ENCODE measurements at regions not wholly inside any gene's neighbourhood (a gene's known extent, or its start where the extent isn't known, plus 50 kb on each side); places are given as distances from the start of the nearest gene placed in this dataset.

- peak; percentile 54 for DNase-seq (ENCODE audit: low read depth)
- TF ChIP-seq, protein P1, sequence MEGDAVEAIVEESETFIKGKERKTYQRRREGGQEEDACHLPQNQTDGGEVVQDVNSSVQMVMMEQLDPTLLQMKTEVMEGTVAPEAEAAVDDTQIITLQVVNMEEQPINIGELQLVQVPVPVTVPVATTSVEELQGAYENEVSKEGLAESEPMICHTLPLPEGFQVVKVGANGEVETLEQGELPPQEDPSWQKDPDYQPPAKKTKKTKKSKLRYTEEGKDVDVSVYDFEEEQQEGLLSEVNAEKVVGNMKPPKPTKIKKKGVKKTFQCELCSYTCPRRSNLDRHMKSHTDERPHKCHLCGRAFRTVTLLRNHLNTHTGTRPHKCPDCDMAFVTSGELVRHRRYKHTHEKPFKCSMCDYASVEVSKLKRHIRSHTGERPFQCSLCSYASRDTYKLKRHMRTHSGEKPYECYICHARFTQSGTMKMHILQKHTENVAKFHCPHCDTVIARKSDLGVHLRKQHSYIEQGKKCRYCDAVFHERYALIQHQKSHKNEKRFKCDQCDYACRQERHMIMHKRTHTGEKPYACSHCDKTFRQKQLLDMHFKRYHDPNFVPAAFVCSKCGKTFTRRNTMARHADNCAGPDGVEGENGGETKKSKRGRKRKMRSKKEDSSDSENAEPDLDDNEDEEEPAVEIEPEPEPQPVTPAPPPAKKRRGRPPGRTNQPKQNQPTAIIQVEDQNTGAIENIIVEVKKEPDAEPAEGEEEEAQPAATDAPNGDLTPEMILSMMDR (conservative IDR thresholded peaks at IDR 0.05; ENCODE audit: control insufficient read depth, insufficient read depth, low read depth, low read length), result no peak
- H3K4me3 ChIP-seq (ENCODE audit: control insufficient read depth, low read depth, low read length), result no peak overlapping the region
Measured at GRCh38 chr12:123056053-123056452, 75.6 kb downstream of the ARL6IP4 start.

- H3K4me3 ChIP-seq (ENCODE audit: control insufficient read depth, low read depth, low read length), result no peak overlapping the region
- DNase-seq (ENCODE audit: low read depth), result no peak
- TF ChIP-seq, protein P1 (conservative IDR thresholded peaks at IDR 0.05; ENCODE audit: control insufficient read depth, insufficient read depth, low read depth, low read length), result no peak
Measured at GRCh38 chr12:123055281-123055766, 74.8 kb downstream of the ARL6IP4 start.

GRCh38 chr12:123054371-123054770, 73.9 kb downstream of the ARL6IP4 start:
- DNase-seq (ENCODE audit: low read depth), result no peak
- TF ChIP-seq, protein P1 (conservative IDR thresholded peaks at IDR 0.05; ENCODE audit: control insufficient read depth, insufficient read depth, low read depth, low read length), result no peak
- H3K4me3 ChIP-seq (ENCODE audit: control insufficient read depth, low read depth, low read length), result no peak overlapping the region

- TF ChIP-seq, protein P1 (conservative IDR thresholded peaks at IDR 0.05; ENCODE audit: control insufficient read depth, insufficient read depth, low read depth, low read length), result no peak
- no peak overlapping the region for H3K4me3 ChIP-seq (ENCODE audit: control insufficient read depth, low read depth, low read length)
- no peak for DNase-seq (ENCODE audit: low read depth)
Measured at GRCh38 chr12:123051556-123051955, 71.1 kb downstream of the ARL6IP4 start.

DNA sequence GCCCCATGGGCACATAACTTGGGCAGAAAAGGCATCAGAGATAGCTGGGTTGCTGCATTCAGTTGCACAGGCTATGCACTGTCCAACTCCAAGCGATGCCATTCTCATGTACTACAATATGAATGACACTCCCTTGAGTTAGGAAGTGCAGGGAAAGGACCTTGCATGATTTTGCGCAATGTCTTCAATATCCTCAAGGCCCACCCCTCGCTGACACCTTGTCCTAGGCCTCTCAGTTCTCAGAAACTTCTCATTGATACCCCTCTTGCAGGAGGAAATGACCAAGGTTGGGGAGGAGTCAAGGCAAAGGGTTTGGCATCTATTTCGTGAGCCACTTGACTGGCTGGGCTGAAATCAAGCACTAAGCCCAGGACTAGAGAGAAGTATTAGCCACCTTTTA, 70.4 kb downstream of the ARL6IP4 start:
- no peak overlapping the region for H3K4me3 ChIP-seq (ENCODE audit: control insufficient read depth, low read depth, low read length)
- DNase-seq (ENCODE audit: low read depth), result no peak
- TF ChIP-seq, protein P1 (conservative IDR thresholded peaks at IDR 0.05; ENCODE audit: control insufficient read depth, insufficient read depth, low read depth, low read length), result no peak

- TF ChIP-seq, protein P1 (conservative IDR thresholded peaks at IDR 0.05; ENCODE audit: control insufficient read depth, insufficient read depth, low read depth, low read length), result no peak
- peak; percentile 68 for DNase-seq (ENCODE audit: low read depth)
- H3K4me3 ChIP-seq (ENCODE audit: control insufficient read depth, low read depth, low read length), result no peak overlapping the region
Measured at GRCh38 chr12:123050331-123050831, 69.9 kb downstream of the ARL6IP4 start.
